Daoy (cell line): ENCODE measurements at regions not wholly inside any gene's neighbourhood (a gene's known extent, or its start where the extent isn't known, plus 50 kb on each side); places are given as distances from the start of the nearest gene placed in this dataset.
A peak's percentile ranks its signal among the peaks of the same experiment; 100 is the strongest.
"Not testable (repeated sequence)": the region's sequence is repeated elsewhere in the genome, so short reads cannot be mapped to it uniquely, and the experiment has no call there.

Experiments used
- DNase-seq: peaks from one replicate; pipeline ENCODE4 v3.0.0-alpha.2; 2015; ENCODE audit warnings: low read depth

DNA sequence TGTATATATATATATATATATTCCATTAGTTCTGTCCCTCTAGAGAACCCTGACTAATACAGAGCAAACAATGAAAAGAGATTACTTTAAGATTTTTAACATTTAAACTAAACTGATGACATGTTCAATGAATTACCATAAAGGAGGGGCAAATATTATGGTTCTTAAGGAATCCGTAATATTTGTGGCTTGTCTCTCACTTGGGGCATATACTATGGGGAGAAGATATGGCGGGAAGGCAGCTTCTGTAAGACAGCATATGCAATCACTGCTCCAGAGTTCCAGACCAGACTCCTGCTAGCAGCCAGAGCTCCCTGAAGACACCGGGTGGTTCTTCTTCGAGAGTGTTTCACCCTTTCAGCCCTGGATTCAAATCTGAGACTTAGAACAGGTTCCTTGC is 321.1 kb upstream of the NT5E start:
- DNase-seq, result no peak

DNA sequence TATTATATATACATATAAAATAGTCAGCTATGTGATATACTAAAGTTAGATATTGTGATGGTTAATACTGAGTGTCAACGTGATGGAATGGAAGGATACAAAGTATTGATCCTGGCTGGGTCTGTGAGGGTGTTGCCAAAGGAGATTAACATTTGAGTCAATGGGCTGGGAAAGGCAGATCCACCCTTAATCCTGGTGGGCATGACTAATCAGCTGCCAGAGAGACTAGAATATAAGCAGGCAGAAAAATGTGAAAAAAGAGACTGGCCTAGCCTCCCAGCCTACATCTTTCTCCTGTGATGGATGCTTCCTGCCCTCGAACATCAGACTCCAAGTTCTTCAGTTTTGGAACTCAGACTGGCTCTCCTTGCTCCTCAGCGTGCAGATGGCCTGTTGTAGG is 321.6 kb upstream of the NT5E start:
- DNase-seq, result not testable (repeated sequence)

DNA sequence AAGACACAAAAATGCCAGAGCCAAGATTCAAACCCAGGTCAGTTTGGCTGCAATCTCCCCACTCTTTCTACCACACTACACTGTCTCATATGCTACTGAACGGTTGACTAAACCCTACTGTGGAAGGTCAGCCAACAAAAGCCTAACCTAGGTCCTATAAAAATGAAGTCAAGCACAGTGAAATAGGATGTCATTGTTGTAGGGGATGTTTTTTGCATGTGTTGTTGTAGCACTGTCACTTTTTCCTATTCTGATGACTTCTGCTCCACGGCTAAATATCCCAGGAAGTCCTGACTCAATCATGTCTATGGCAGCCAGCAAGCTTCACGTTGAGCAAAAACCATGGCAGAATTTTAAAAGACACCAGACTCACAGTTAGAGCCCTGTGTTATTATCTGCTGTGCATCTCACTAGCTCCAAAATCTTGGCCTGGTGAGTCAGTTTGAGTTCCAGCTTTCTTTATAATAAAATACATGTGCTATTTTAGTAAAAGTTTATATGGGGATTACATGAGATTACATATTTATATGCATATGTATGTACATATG is 322.1 kb upstream of the NT5E start:
- DNase-seq, result no peak

DNA sequence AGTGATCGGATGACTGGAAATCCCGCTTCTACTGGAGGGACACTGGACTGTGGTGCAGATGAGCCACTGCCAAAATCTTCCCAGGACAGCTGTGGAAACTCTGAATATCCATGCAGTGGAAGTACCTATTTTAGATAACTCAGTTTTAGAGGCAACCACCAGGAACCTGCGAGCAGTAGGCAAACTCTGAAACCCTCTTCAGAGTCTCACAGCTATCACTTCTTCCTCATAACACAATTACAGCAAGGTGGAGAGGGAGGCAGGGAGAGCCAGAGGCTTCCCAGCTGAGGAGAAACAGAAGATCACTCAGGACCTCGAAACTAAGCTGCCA is 322.8 kb upstream of the NT5E start:
- DNase-seq, result no peak

DNA sequence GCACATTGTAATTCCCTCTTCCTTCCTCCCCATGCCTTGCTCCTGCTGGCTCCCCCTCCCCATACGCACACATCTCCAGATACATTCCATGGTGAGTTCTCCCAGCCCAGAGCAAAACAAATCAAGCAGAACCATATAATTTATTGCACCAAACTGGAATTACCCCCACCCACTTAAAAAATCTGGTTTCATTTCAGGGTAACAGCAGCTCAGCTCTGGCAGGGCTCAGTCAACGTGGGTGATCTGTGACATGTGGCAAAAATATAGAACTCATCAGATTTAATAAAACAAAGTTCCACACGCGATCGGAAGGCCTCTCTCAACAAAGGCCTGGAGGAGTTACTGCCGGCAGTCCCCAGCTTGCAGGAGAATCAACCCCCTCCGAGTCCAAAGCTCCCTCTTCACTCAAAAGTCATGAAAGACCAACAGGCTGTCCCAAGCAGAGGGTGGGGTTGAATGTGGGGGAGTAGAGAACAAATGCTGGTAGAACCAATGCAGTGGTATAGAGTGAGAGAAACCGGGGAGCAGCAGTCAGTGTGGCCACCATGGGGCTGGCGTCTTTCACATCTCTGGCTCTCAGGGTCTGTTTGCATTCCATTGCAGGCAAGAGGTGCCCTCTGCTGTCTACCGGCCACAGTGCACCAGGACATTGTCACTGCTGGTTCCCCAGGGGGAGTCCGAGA is 323.3 kb upstream of the NT5E start:
- DNase-seq, result peak; percentile 85

DNA sequence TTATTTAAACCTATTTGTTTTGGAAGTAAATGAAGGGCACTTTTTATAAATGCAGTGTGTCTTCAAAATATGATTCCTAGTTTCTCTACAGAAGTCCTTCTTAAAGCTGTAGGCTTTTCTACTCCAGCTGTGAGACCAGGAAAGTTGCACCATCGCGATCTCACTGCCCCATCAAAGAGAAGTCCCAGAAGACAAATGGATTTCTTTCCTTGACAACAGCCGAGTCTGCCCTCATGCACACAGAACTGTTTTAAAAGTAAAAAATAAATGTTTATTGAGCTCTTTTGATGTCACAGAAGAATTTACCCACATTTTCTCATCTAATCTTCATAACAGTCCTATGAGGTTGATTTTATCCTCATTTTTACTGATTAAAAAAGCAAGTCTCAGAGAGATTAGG is 324.4 kb upstream of the NT5E start:
- DNase-seq, result no peak

DNA sequence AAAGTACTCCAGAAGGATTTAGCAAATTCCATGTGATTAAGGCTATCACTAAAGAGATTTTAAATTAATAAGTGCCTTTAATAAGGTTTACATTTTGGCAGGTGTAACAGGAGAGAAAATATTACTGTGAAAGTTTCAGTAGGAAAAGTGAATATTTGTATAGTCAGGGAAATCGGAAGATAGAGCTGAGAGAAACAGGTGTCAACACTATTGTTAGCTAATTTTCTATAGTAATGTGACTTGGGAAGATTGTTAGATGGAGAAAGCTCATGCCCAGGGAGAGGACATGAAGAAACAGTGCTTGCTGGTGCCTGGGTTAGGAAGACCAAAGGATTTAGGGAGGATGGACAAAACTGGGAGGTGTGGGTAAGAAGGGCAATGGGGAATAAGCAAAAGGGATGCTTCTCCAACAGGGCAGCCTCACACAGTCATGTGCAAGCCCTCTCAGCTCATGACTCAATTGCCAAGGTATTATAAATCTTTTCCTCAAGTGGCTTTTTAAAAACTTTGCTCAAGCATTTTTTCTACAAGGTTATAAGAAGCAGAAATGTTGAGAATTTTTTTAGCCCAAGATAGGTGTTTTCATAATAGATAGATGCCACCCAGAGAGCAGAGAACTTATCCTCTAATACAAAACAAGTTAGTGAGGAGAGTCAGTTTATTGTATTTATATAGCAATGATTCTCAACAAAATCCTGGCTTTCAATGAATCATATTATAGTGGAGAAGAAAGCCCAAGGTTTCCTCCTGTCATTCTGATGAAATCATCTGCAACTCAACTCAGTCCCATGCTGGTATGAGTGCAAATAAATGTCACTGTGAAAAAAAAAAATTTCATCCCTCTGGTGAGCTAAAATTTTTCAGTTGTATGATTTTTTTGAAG is 325.2 kb upstream of the NT5E start:
- no peak for DNase-seq

DNA sequence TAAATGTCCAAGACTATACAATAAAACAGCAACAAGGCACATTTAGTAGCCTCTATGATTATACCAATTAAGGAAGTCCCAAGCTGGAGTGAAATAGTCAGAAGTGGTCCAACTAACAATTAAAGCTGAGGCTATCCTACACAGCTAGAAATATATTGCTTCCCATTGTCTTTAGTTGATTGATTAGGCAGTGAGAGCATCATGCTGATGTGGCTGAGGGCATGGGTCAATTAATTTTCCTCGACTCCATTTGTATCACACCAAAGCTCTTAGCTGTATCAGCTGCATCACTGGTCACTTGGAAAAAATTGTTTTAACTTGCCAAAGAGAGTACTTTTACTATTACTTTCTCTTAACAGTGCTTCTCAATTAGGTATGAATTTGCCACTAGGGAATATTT is 328.7 kb upstream of the NT5E start:
- DNase-seq, result no peak

DNA sequence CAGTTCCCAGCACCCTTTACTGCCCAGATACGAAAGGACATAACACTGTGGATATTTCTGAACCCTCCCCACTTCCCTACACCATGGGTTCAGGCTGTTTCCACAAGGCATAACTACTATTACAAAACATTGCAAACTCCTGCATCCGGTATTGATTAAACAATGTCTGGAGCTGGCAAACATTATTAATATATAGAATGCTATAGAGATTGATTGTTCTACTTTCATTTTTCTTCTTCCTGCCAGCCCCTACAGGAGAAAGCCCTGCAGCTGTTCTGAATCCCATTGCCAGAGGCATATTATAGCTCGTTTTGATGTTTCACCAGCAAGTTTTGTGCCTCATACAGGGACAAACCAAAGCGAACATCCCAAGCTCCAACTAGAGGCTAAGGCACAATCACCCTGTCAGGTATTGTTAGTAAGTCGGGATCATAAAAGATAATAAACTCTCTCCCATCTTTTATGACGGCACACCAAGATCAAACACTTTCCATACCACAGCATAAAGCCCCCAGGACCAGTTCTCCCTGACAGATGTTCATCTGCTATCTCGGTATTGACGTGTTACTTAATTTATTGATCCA is 331.1 kb upstream of the NT5E start:
- DNase-seq, result no peak

DNA sequence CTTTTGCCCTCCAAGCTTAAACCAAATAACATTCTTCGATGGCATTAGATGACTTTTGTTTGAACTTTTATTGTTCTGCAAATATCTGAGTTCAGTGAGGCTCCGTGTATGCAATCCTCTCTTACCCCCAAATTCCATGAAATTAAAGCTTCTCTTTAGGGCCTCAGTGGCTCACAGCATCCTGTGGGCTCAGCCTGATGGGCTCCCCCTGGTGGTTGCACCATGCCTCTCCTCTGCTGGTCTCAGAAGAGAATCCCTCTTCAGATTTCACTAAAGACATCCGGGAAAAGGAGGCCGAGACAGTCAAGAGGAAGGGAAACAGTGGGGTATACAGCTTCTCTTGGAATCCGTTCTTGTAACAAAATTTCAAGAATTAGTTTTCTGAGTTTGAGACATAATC is 331.6 kb upstream of the NT5E start:
- no peak for DNase-seq

DNA sequence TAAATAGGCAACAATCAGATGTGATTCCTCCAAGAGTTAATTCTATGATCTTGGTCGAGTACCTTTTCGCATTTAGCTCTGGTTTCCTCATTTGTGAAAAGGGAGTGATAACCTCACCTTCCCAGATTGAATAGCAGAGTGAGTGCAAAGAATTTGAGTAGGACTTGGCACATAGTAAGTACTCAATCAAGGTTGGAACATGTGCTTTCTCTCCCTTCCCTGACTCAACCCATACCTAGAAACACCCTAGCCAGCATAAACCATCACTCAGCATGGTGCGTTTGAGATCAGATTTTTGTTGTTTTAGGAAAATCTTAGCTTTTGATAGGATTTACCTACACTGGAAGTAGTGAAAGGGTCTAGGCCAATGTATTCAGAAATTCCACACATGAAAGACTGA is 333.4 kb upstream of the NT5E start:
- DNase-seq, result no peak

DNA sequence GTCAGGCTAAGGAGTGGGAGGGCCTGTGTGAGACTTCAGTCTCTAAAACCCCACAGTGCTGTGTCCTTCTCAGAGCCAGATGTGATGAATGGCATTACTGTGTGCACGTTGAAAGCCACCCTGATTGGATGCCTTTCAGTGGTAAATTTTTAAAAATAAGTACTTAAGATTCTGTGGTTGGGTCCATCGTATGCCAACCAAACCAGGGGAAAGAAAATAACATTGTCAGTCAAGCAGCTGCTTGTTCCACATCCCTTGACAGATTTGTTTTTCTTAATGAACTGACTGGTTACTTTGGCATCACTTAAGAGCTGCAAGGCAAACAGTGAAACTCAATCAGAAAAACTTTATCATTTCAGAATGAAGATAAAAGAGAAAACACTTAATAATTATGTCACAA is 334.0 kb upstream of the NT5E start:
- no peak for DNase-seq

DNA sequence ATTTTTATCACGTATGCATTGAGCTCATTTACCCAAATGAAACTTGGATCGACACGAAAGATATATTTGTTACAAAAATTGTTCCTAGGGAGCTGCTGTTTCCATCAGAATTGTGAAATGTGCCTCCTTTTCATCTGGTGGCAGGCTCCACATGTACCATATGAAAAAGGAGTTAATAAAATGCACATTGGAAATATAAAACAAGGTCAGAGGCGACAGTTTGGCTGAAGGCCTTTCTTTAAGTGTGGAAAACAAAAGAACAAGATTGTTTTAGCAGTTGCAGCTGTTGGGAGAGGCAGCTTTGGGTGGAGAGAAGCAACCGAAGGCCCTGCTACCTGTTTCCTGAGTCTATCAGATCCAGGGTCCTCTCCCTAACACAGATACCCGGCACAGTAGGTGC is 334.5 kb upstream of the NT5E start:
- DNase-seq, result no peak

DNA sequence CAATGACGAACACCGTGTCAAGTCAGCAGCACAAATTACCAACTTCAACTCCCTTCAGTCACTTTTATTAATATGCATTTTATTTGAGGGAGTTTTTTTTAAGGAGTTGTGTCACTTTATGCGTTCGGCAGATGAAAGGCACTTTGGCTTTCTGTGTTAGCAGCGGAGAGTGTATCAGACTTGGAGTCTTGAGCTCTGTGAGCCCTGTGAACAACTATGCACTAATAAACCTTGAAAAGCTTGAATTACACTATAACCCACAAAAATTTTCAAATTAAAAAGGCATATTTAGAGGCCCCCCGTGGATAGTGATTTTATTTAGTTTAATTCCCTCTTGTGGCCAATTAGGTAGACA is 335.3 kb upstream of the NT5E start:
- no peak for DNase-seq

DNA sequence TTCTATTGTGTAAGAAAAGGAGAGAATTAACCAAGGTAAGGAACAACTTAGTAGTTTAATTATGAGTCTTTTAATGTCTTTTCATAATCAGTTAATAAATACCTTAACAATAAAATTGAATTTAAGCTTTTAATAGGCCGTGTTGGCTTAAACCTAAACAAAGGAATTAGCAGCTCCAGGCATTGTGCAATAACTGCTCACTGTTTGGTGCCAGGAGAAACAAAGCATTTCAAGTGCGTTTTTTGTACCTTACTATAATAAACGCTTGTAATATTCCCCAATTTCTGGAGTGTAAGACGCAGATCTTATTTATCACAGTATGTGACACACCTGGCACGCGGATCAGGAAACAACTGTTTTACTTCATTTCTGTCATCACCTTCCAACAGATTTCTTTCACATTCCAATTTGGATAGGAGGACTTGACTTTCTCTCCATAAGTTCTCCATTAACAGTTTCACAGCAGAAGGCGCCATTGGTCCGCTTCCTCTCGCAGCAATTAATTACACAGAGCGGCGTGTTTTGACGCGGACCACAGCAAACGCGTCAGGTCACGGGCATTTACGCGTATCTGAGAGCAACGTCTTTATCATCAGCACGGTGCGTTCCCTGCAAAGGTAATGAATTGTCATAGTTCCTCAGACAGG is 335.8 kb upstream of the NT5E start:
- DNase-seq, result peak; percentile 39

DNA sequence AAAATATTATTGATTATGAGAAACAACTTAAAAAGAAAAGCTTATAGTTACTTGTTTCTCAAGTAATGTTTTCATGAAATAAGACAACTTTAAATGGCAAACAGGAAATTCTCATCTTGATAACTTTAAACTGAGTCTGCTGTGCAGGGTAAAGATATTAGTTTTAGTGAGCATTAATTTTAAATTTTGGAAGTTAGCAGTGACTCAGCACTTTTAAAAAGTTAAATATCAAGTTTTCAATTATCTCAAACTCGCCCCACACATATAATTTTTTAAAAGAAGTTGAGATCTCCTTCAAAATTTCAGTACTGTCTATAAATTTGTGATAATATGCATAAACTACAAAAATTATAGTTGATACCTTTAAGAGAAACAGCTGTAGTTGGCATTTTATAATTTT is 337.3 kb upstream of the NT5E start:
- no peak for DNase-seq

DNA sequence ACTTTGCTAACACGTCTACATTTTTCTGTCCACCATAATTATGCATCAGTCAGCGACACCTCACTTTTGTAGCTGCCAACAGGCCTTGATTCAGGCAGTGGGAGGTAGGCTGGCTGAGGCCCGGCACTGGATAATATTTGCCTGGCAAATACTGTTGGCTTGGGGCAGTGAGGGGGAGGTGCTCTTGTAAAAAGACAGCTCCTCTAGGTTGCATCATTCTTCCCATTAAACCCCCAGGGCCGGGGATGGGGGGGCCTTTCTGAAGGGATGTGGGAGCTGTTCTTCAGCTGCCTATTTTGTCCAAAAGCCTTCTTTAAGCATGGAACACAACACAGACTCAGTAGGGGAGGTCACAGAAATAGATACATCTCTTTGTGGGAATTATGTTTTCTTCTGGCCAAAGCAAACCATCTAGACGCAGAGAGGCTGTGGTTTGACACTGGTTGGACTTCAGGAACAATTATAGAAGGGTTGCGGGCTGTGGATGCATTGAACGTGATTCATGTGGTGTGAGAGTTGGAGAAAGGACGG is 338.3 kb upstream of the NT5E start:
- peak; percentile 70 for DNase-seq

DNA sequence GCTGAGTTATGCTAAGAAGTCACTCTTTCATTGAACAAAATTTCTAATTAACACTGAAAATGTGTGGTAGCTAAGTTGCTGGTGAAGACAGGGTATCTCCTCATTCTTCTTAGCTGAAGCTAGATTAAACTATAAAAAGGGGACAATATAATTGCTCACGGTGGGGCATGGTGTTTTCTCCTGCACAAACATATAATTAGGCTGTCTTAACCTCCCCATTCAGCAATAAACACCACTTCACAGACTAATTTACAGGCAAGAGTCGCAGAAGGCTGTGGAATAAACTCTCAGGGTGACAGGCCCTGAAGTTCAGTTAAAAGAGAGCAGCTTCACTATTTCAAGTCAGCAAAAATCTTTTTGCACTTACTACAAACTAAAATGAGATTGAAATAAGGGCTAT is 338.9 kb upstream of the NT5E start:
- DNase-seq, result no peak

DNA sequence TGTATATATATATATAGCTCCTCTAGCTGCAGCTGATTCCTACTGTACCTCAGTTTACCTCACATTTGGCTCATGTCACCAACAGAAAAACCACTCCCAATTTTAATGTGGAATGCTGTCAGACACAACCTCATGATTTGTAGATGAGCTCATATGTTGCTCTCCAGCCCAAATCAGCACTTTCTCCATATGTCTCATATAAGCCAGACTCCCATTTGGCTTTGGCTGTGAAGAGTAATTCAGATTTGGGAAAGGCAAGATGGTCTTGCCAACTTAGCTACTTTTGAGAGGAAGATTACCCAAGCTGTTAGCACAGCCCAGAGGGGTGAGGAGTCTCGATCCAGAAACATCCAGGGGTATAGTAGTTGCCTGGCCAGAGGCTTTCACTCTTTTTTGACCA is 342.2 kb upstream of the NT5E start:
- DNase-seq, result no peak

DNA sequence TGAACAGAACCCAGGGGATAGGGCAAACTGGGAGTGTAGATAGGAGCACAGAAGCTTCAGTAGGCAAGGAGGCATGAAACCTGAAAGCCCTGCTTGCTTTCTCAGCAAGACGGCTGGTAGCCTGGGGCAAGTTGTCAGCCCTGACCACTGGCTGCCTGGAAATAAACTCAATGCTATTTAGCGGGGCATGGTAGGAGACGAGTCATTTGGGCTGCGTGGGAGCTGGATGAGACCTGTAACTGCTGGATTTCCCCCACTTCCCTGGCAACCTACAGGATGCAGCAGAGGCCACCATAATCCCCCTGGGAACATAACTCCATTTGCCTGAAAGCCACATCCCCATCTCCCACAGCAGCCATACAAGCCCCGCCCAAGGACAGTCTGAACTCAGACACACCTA is 332.6 kb upstream of the TBX18 start:
- DNase-seq, result peak; percentile 58

DNA sequence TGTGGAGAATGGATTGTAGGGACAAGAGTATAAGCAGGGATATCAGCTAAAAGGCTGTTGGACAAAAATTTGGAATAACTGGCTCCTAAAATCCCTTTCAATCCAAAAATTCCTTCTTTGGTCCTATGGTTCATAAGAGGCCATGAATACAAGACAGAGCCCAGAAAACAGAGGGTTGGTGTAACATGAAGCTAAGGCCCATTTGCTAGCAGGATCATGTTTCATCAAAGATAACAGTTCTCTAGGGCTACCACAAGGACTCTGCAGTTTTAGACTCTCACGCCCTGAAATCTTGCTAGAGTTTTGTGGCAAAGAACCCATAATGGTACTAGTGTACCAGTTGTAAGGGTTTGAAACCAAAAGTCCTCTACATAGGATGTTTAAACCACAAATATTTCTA is 327.8 kb upstream of the TBX18 start:
- DNase-seq, result no peak

DNA sequence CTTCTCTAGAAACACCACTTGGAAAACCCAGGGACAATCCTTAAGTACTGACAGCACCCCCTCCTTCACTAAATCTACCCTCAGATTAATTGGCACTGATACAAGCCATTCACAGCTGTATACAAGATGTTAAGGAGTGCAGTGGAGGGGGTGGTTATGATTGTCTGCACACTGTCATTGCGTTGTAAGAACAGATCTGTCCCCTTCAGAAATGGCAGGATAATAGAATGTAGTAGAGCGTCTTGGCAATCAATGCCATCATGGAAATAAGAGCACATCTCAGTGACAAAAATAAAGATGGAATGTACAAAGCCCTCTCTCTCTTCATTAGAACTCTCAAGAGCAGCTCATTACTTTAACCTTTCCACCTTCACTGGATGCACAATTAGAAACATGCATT is 324.9 kb upstream of the TBX18 start:
- DNase-seq, result no peak
